ENCODE measurements at regions not wholly inside any gene's neighbourhood (a gene's known extent, or its start where the extent isn't known, plus 50 kb on each side); places are given as distances from the start of the nearest gene placed in this dataset.
"Not testable (repeated sequence)": the region's sequence is repeated elsewhere in the genome, so short reads cannot be mapped to it uniquely, and the experiment has no call there.

DNA sequence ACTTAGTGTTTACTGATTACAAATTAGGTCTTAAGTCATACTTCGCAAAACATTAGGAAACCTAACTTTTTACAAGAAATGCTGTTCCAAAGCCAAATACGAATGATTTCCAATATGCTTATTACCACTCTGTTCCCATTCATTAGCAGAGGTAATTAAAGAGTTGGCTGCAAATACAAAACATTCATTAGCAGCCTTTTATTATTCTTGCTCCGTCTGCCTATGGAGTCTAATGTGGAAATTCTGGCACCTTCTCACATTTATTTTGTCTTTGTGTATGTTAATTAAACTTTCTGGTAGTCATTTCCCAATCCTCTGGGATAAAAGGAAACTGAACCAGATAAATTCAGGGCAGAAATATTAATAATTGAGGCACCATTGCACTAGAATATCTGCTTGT is 689.0 kb downstream of the PLOD2 start:
- no peaks in the 10 kb centered on the region for H3K36me3 ChIP-seq (ENCODE audit: insufficient read depth, low read length)
- no peak overlapping the region for H2AFZ ChIP-seq (ENCODE audit: low read depth, low read length)
- H3K4me2 ChIP-seq (ENCODE audit: low read length), result no peak overlapping the region
- no peak for TF ChIP-seq REST (IDR thresholded peaks at IDR 0.05; ENCODE audit: borderline replicate concordance)
- TF ChIP-seq EZH2 (IDR thresholded peaks at IDR 0.05; ENCODE audit: borderline replicate concordance, insufficient read depth, low read length, poor library complexity, severe bottlenecking), result no peak
- no peak for TF ChIP-seq CTCF (IDR thresholded peaks at IDR 0.05; ENCODE audit: poor library complexity, severe bottlenecking)
- TF ChIP-seq MXI1 (conservative IDR thresholded peaks at IDR 0.05; ENCODE audit: poor library complexity, severe bottlenecking), result no peak
- TF ChIP-seq TAF1 (IDR thresholded peaks at IDR 0.05; ENCODE audit: low read depth), result no peak
- no peak for TF ChIP-seq SMC3 (conservative IDR thresholded peaks at IDR 0.05; ENCODE audit: poor library complexity)
- TF ChIP-seq POLR2AphosphoS5 (IDR thresholded peaks at IDR 0.05), result no peak
- TF ChIP-seq EP300 (conservative IDR thresholded peaks at IDR 0.05; ENCODE audit: poor library complexity, severe bottlenecking), result no peak
- no peaks in the 10 kb centered on the region for H3K27me3 ChIP-seq (ENCODE audit: insufficient read depth, low read depth, low read length)
- no peak overlapping the region for H3K4me3 ChIP-seq (ENCODE audit: low read length)
- no peak overlapping the region for H3K27ac ChIP-seq (ENCODE audit: low read length)
- no peak overlapping the region for H3K9ac ChIP-seq (ENCODE audit: low read length)
- H3K9me2 ChIP-seq (ENCODE audit: insufficient read depth, low read length), result no peaks in the 10 kb centered on the region
- no peaks in the 10 kb centered on the region for H3K79me2 ChIP-seq (replicated peaks; ENCODE audit: insufficient read depth, low read length)
- H3K9me3 ChIP-seq (ENCODE audit: low read length), result no peaks in the 10 kb centered on the region
- H3F3A ChIP-seq (ENCODE audit: insufficient read depth, low read length, poor library complexity, severe bottlenecking), result no peaks in the 10 kb centered on the region
- H4K20me1 ChIP-seq (ENCODE audit: insufficient read depth), result no peaks in the 10 kb centered on the region

DNA sequence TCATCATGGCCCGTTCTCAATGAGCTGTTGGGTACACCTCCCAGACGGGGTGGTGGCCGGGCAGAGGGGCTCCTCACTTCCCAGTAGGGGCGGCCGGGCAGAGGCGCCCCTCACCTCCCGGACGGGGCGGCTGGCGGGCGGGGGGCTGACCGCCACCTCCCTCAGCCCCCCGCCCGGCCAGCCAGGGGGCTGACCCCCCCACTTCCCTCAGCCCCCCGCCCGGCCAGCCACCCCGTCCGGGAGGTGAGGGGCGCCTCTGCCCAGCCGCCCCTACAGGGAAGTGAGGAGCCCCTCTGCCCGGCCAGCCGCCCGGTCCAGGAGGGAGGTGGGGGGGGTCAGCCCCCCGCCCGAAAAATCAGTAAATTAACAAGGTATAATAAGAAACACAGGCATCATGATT is 678.2 kb downstream of the PLOD2 start:
- not testable (repeated sequence) for H3K36me3 ChIP-seq (ENCODE audit: insufficient read depth, low read length); H3K27me3 ChIP-seq (ENCODE audit: insufficient read depth, low read depth, low read length); H3K27ac ChIP-seq (ENCODE audit: low read length); H3K4me2 ChIP-seq (ENCODE audit: low read length); H3F3A ChIP-seq (ENCODE audit: insufficient read depth, low read length, poor library complexity, severe bottlenecking); H3K79me2 ChIP-seq (replicated peaks; ENCODE audit: insufficient read depth, low read length); H3K9me3 ChIP-seq (ENCODE audit: low read length); H3K9ac ChIP-seq (ENCODE audit: low read length); H2AFZ ChIP-seq (ENCODE audit: low read depth, low read length); H3K4me3 ChIP-seq (ENCODE audit: low read length); H3K9me2 ChIP-seq (ENCODE audit: insufficient read depth, low read length); H4K20me1 ChIP-seq (ENCODE audit: insufficient read depth)

DNA sequence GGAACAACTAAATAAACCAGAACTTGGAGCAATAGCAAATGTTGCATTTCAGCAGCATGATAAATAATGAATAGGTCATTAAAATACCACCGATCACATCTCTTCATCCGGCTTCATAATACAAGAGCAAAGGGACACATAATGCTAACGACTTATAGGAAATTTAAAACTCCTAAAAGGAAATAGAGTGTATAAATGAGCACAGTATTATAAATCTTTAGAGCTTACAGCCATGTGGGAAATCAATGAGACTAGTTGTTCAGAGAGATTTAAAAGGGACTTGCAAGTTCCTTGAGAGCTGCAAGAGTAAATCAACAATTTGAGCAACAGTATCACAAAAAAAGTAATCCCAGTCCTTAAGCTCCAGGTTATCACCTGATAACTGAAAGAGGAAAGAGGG is 677.0 kb downstream of the PLOD2 start:
- Histone ChIP-seq H3K4me3 (ENCODE audit: low read length) (no peak overlapping the region), H3K9me2 (ENCODE audit: insufficient read depth, low read length) (no peaks in the 10 kb centered on the region), H2AFZ (ENCODE audit: low read depth, low read length) (no peak overlapping the region)

More for the DNA sequence above, 677.0 kb downstream of the PLOD2 start:
- Histone ChIP-seq H3K79me2 (replicated peaks; ENCODE audit: insufficient read depth, low read length) (no peaks in the 10 kb centered on the region), H3K27ac (ENCODE audit: low read length) (no peak overlapping the region), H3K4me2 (ENCODE audit: low read length) (no peak overlapping the region), H3K9me3 (ENCODE audit: low read length) (no peaks in the 10 kb centered on the region), H3K36me3 (ENCODE audit: insufficient read depth, low read length) (no peaks in the 10 kb centered on the region), H3K9ac (ENCODE audit: low read length) (no peak overlapping the region), H3K27me3 (ENCODE audit: insufficient read depth, low read depth, low read length) (no peaks in the 10 kb centered on the region), H4K20me1 (ENCODE audit: insufficient read depth) (no peaks in the 10 kb centered on the region), H3F3A (ENCODE audit: insufficient read depth, low read length, poor library complexity, severe bottlenecking) (no peaks in the 10 kb centered on the region)
- TF ChIP-seq SMC3 (conservative IDR thresholded peaks at IDR 0.05; ENCODE audit: poor library complexity) (no peak), TAF1 (IDR thresholded peaks at IDR 0.05; ENCODE audit: low read depth) (no peak), EZH2 (IDR thresholded peaks at IDR 0.05; ENCODE audit: borderline replicate concordance, insufficient read depth, low read length, poor library complexity, severe bottlenecking) (no peak), CTCF (IDR thresholded peaks at IDR 0.05; ENCODE audit: poor library complexity, severe bottlenecking) (no peak), REST (IDR thresholded peaks at IDR 0.05; ENCODE audit: borderline replicate concordance) (no peak), POLR2AphosphoS5 (IDR thresholded peaks at IDR 0.05) (no peak), RAD21 (conservative IDR thresholded peaks at IDR 0.05) (no peak), MXI1 (conservative IDR thresholded peaks at IDR 0.05; ENCODE audit: poor library complexity, severe bottlenecking) (no peak), EP300 (conservative IDR thresholded peaks at IDR 0.05; ENCODE audit: poor library complexity, severe bottlenecking) (no peak)
